Suppressor macrophage (primary cell): ENCODE measurements at regions not wholly inside any gene's neighbourhood (a gene's known extent, or its start where the extent isn't known, plus 50 kb on each side); places are given as distances from the start of the nearest gene placed in this dataset.
"Not testable (repeated sequence)": the region's sequence is repeated elsewhere in the genome, so short reads cannot be mapped to it uniquely, and the experiment has no call there.

Experiments used
- DNase-seq, 4 experiments: peaks; one replicate each; pipeline ENCODE4 v3.0.0-alpha.2; 2020 to 2022

DNA sequence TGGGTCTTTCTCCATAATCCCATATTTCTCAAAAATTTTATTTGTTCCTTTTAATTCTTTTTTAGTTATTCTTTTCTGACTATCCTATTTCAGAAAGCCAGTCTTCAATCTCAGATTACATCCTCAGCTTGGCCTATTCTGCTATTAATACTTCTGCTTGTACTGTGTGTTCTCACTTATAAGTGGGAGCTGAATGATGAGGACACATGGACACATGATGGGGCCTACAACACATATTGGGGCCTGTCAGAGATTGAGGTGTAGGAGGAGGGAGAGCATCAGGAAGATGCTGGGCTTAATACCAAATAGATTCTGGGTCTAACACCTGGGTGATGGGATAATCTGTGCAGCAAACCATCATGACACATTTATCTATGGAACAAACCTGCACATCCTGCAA lies 82.3 kb downstream of the MAGEE1 start:
- no peak for DNase-seq

DNA sequence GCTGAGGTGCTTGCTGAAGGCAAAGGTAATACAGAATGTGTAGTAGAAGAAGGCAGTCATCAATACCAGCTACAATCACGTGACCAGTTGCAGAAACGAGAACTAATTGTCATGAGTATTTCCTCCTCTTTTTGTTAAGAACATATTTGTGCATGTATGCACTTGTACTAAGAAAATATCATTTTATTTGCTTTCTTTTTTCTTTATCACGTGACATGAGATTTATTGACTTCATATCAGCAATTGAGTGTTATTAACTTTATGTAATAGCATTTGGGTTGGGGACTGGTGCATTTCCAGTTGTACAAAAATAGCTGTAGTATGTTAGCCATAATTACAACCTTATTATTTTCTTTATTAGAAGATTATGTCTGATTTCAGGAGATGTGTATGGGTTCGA lies 90.0 kb downstream of the MAGEE1 start:
- no peak for DNase-seq

DNA sequence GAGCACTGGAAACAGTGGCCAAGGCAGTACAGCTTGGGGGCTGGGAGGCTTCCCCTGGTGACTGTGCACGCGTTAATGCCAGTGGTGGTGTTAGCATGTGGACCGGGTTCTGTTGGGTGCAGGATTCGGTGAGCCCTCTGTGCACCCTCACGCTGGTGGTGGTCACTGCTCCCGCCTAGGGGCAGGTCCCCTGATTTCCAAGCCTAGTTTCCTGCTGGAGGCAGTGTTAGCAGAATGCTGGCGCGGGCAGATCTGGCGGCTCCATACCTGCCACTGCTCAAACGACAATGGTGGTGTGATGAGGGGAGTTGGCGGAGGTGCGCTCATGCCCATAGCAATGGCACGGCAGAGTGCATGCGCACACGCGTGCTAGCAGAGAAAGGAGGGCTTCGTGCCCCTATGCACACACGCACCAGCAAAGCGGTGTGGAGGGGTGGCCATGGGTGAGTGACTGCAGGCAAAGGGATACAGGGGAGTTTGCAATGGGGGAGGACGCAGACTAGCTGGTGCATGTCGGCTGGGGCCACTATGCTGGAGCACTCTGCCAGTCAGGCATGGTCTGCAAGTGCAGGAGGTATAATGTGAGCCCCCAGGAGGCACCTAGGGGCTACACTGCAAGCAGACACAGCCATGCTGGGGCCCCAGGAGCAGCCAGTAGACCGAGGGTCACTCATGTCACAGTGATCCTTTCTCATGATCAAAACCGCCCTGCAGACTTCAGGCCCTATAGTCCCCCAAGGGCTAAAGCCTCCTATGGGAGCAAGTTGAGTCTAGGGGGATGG lies 93.0 kb downstream of the MAGEE1 start:
- no peak for DNase-seq

DNA sequence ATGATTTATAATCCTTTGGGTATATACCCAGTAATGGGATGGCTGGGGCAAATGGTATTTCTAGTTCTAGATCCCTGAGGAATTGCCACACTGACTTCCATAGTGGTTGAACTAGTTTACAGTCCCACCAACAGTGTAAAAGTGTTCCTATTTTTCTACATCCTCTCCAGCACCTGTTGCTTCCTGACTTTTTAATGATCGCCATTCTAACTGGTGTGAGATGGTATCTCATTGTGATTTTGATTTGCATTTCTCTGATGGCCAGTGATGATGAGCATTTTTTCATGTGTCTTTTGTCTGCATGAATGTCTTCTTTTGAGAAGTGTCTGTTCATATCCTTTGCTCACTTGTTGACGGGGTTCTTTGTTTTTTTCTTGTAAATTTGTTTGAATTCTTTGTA lies 108.2 kb downstream of the MAGEE1 start:
- DNase-seq: not testable (repeated sequence)

DNA sequence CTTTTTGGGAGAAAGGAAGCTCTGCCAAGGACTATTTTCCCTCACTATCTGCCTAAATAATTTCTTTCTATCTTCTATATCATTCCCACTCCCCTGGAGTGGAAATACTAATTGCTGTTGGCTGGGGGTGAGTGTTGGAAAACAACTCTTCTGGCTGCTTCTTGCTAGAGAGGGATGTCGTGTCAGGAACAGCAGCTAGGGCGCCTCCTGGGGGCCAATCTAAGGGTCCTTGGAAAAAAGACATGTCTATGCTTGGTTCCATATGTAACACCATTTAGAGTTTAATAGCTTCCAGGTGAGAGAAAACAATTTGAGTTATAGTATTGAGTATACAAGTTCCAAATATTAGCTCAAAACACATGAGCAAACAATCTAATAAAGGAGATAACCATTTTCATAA lies 111.3 kb downstream of the MAGEE1 start:
- no peak for DNase-seq

DNA sequence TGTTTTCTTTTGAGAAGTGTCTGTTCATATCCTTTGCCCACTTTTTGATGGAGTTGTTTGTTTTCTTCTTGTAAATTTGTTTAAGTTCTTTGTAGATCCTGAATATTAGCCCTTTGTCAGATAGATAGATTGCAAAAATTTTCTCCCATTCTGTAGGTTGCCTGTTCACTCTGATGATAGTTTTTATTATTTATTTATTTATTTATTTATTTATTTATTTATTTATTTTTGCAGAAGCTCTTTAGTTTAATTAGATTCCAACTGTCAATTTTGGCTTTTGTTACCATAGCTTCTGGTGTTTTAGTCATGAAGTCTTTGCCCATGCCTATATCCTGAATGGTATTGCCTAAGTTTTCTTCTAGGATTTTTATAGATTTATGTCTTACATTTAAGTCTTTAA lies 115.9 kb downstream of the MAGEE1 start:
- DNase-seq: not testable (repeated sequence)

DNA sequence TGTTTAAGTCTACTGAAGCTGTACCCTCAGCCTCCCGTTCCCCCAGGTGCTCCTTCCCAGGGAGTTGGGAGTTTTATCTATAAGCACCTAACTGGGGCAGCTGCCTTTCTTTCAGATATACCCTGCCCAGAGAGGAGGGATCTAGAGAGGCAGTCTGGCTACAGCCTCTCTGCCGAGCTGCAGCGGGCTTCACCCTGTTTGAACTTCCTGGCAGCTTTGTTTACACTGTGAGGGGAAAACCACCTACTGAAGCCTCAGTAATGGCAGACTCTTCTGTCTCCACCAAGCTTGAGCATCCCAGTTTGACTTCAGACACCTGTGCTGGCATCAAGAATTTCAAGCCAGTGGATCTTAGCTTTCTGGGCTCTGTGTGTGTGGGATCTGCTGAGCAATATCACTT lies 122.5 kb downstream of the MAGEE1 start:
- no peak for DNase-seq

DNA sequence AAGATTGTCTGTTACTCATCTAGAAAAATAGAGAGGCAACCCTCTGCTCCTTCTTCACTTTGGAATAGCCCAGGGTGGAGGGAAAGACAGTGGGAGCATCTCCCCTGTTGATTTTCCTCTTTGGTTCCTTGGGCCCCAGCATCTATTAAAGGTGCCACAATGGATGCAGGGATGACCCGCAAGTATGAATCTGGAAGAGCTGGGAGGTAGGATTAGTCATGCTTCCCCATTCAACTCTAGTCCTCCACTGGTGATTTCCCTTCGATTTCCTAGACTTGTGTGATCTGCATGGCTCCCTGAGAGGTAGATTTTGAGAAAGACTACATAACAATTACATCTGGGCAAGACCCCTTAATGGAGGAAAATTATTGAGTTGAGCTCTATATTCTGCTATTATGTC lies 127.8 kb downstream of the MAGEE1 start:
- DNase-seq: no peak

DNA sequence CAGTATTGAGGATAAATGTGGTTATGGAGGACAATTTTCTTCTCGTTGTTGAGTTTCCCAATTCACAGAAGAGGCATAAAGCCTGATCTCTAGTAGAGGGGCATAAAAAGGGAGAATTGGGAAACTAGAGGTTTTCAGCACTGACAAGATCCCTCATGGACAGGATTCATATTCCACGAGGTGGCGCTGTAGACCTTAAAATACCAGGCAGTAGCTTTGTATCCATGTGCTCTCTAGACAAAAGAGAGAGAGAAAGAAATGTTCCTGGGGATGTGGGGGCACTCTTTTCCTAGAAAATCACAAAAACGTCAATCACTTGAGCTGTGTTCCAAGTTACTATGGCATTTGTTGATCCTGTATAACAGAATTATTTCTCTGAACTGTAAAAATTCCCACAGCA lies 128.3 kb downstream of the MAGEE1 start:
- peak in 1 of 4 experiments; percentile 1 for DNase-seq

DNA sequence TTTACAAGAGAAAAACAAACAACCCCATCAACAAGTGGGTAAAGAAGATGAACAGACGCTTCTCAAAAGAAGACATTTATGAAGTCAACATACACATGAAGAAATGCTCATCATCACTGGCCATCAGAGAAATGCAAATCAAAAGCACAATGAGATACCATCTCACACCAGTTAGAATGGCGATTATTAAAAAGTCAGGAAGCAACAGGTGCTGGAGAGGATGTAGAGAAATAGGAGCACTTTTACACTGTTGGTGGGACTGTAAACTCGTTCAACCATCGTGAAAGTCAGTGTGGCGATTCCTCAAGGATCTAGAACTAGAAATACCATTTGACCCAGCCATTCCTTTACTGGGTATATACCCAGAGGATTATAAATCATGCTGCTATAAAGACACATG lies 137.3 kb downstream of the MAGEE1 start:
- not testable (repeated sequence) for DNase-seq

DNA sequence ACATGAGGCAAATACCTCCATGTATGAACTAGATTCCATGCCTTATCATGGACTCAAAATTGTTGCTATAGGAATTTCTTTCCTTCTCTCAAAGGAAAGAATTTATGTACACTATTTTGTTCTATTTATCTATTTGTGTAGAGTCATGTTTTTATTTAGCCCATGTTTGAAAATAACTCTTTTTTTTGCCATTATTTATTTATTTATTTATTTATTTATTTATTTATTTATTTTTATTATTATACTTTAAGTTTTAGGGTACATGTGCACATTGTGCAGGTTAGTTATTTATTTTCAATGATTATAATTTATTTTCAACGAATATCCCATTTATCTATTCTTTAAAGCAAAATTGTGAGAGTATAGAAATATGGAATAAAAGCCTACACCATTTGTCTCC lies 177.9 kb downstream of the MAGEE1 start:
- no peak for DNase-seq

DNA sequence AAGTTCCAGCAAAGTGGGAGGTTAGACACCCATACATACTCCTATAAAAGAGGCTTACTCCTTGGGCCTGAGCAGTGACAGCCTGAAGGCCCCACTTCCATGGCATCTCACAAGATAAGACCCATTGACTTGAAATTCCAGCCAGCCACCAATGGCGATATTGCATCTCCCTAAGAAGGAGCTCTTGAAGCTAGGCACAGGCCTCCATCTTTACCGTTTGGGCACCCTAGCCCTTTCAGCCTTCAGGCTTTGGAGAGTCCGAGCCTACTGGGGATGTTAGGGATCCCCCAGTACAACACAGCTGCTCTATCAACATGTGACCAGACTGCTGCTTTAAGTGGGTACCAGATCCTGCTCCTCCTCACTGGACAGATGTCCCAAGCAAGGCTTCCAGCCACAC lies 189.5 kb downstream of the MAGEE1 start:
- DNase-seq: no peak

DNA sequence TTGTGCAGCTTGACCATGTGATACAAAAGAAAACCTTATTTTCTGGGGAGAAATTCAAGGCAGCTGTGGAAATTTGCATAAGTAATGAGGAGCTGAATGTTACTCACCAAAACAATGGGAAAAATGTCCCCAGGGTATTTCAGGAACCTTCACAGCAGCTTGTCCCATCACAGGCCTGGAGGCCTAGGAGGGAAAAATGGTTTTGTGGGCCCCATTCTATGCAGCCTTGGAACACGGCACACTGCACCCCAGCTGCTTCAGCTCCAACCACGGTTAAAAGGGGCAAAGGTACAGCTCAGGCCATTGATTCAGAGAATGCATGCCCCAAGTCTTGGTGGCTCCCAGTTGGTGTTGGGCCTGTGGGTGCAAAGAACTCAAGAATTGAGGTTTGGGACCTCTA lies 216.1 kb downstream of the MAGEE1 start:
- no peak for DNase-seq

DNA sequence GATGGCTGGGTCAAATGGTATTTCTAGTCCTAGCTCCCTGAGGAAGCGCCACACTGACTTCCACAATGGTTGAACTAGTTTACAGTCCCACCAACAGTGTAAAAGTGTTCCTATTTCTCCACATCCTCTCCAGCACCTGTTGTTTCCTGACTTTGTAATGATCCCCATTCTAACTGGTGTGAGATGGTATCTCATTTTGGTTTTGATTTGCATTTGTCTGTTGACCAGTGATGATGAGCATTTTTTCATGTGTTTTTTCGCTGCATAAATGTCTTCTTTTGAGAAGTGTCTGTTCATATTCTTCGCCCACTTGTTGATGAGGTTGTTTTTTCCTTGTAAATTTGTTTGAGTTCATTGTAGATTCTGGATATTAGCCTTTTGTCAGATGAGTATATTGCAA lies 223.9 kb downstream of the MAGEE1 start:
- DNase-seq: not testable (repeated sequence)

DNA sequence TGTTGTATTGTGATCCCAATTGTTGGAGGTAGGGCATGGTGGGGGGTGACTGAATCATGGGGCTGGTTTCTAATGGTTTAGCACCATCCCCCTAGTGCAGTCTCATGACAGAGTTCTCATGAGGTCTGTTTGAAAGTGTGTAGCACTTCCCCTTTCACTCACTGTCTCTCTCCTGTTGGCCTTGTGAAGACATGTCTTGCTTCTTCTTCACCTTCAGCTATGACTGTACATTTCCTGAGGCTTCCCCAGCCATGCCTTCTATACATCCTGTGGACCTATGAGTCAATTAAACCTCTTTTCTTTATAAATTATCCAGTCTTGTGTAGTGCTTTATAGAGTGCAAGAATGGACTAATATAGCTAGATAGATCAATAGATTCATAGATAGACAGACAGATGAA lies 230.0 kb downstream of the MAGEE1 start:
- no peak for DNase-seq
